GM12891 (cell line): ENCODE measurements at regions not wholly inside any gene's neighbourhood (a gene's known extent, or its start where the extent isn't known, plus 50 kb on each side); places are given as distances from the start of the nearest gene placed in this dataset.

Source experiments
- DNase-seq: peaks from one replicate; pipeline ENCODE4 v3.0.0; 2011; ENCODE audit warnings: low spot score; ENCODE audit not compliant: insufficient read length
- FAIRE-seq: peaks from 2 replicates; lab custom pipeline; 2011; peaks lifted over from hg19 to GRCh38; lab: Jason Lieb, UNC
- PAX5 ChIP-seq: IDR thresholded peaks from 2 replicates; pipeline ENCODE4 v1.6.1; 2011; ENCODE audit warnings: low read length, moderate library complexity, mild to moderate bottlenecking; ENCODE audit not compliant: insufficient read depth, severe bottlenecking
- POLR2A ChIP-seq: IDR thresholded peaks from 2 replicates; pipeline ENCODE4 v1.6.1; 2011; ENCODE audit warnings: low read depth, low read length, control low read depth
- POLR2AphosphoS5 ChIP-seq: IDR thresholded peaks from 2 replicates; pipeline ENCODE4 v1.6.1; 2011; ENCODE audit warnings: low read depth, low read length, control low read depth
- POU2F2 ChIP-seq: IDR thresholded peaks from 2 replicates; pipeline ENCODE4 v1.6.1; 2011; ENCODE audit warnings: low read depth, mild to moderate bottlenecking, control low read depth, low read length, moderate library complexity
- SPI1 ChIP-seq: IDR thresholded peaks from 2 replicates; pipeline ENCODE4 v1.6.1; 2011; ENCODE audit warnings: low read depth, low read length, control low read depth
- TAF1 ChIP-seq: IDR thresholded peaks from 2 replicates; pipeline ENCODE4 v1.6.1; 2011; ENCODE audit warnings: low read depth, low read length, control low read depth

DNA sequence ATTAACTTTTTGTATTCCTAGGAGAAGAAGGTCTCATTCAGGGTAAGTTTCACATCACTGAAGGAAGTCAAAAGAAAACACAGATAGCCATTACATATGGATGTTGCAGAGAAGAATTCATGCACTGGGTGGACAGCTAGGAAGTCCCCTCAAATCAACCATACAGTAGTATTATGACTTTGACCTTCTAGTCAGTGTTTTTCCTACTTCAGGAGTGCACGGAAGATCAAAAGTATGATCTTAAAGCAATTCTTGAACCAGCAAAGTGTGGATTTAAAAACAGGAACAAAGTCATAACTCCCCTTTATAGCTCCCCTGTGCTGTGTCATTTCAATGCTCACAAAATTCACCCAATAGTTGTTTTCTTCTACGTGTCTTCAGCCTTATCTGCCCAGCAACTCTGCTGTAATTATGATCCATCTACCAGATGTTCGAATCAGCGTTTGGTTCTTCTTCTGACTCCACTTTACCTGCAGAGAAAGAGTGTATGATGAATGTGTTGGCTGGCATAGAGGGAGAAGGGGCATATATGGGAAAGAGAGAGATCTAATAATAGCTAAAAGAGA lies 118.1 kb upstream of the MEIS2 start:
- no peak for TF ChIP-seq POLR2A
- no peak for TF ChIP-seq POU2F2
- TF ChIP-seq TAF1: no peak
- no peak for TF ChIP-seq SPI1
- no peak for TF ChIP-seq POLR2AphosphoS5
- TF ChIP-seq PAX5: no peak

DNA sequence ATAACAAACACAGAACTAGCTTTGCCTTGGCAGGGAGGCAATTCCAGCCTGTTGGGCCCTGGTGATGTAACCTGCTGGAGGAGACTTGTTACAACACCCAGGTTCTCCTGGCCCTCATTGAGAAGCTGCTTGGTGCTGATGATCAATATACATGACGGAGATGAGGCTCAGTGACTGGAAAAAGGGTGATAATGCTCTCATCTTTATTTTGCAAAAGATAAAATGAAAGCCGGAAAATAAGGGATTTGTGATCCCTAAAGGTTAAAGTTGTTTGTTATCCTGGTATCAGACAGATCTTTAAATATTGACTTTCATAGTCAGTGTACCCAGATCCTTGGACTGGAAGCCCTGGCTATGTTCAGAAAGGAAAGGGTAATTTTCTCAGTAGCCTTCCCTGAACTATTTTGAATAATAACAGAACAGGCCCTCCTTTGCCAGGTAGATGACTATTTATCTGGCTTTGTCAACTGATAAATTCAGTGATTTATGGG lies 118.9 kb upstream of the MEIS2 start:
- TF ChIP-seq SPI1 (no peak), POLR2A (no peak)
- DNase-seq (no peak), FAIRE-seq (no peak)

More for the DNA sequence above, 118.1 kb upstream of the MEIS2 start:
- FAIRE-seq (no peak), DNase-seq (no peak)

DNA sequence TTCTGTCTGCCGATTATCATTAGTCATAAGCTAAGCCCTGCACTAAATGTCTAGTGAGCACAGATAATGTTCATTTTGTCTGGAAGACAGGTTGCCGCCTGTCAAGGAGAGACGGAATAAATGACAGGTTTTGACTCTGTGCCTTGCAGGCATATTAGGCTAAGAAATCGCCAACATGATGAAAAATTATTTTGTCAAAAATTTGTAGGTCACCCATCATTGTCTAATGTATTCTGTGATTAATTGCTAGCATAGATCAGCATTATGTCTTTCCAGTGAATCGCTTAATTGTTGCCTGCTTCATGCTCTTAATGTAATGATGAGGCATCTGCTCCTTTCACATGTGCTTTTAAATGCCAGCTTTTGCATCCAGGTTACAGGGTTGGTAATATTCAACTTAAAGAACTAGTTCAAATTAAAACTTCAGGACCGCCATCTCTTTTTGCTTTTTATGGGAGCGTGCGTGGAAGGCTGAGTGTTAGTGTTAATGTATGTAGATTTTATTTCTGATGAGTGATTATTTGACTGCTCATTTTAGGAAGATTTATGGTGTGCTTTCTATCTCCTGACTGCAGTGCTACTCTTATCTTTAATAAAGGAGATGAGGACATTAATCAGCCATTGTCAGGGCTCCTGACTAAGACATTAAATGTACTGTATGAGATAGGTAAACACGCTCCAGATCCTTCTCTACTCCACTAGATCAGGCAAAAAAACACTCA lies 120.8 kb upstream of the MEIS2 start:
- no peak for FAIRE-seq
- no peak for DNase-seq

DNA sequence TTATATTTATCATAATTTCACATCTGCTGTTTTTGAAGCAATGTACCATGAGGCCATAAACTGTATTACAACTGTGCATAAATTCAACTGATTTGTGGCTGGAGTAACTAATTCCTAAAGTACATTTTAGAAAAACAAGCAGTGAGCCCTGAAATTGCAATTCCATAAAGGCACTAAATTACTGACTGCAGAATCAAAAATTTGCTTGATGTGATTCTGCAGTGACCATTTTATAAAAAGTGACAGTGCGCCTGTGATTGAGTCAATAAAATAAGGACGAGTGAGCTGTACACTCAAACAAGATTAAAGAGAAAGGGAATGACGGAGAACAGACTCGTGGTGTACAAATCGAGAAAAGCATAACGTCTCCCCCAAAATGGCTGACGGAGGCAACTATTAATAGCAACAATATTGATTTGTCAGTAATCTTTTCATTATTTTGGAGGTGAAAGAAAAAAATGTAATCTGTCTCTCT lies 121.4 kb upstream of the MEIS2 start:
- FAIRE-seq (no peak), DNase-seq (no peak)
- no peak for TF ChIP-seq POLR2AphosphoS5
- TF ChIP-seq POU2F2: no peak
- no peak for TF ChIP-seq TAF1
- TF ChIP-seq POLR2A: no peak
- no peak for TF ChIP-seq PAX5
- no peak for TF ChIP-seq SPI1

More for the DNA sequence above, 120.8 kb upstream of the MEIS2 start:
- TF ChIP-seq SPI1: no peak
- no peak for TF ChIP-seq POLR2AphosphoS5
- TF ChIP-seq TAF1: no peak
- no peak for TF ChIP-seq POLR2A
- TF ChIP-seq PAX5: no peak
- no peak for TF ChIP-seq POU2F2

DNA sequence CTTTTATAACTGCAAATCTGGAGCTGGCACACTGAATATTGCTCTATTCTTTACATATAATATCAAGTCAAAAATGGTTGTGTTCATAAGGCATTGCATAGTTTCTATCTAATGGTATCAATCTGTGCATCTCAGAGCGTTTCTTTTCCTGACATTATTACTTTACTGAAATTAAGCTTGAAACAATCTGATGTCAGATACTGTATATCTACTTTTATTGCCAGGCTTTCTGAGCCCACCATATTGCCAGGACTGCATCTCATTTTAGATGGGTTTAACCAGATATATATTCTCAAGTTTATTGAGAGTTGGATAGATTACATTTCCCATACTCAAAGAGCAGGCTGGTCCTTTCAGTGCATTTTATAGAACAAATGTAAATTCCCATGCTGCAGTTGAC lies 122.7 kb upstream of the MEIS2 start:
- DNase-seq (no peak), FAIRE-seq (no peak)
- TF ChIP-seq PAX5: no peak
- TF ChIP-seq POLR2A: no peak
- no peak for TF ChIP-seq TAF1
- no peak for TF ChIP-seq SPI1
- TF ChIP-seq POLR2AphosphoS5: no peak
- TF ChIP-seq POU2F2: no peak

DNA sequence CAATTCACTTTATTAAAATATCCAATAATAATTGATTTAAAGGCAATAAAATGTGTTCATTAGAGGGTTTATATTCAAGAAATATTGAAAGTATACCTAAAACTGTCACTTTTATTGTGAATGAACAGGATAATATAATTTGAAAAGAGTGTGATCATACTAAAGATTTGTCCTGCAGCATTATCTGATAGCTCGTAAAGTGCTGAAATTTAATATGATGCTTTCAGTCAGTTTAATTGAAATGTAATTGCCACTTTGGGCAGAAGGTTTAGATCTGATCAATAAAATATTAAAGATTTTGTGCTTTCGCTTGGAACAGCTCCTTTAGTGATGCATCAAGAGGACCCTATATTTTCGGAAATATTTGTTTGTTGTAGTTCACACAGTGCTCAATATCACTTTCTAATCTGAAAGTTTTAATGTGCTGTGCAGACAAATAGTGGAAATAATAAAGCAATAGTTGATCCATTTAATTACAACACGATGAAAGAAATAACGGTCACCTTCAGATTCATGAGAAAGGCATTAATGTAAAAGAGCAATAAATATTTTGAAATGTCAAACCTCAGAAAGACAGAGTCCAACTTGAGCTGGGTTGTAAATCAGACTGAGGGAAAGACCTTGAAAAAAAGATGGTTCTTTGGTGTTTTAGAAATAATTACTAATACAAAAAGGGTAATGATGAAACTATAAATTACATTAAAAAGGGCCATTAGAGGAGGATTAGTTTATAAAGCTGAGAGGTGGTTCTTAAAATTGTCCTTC lies 129.7 kb upstream of the MEIS2 start:
- FAIRE-seq (no peak), DNase-seq (no peak)

DNA sequence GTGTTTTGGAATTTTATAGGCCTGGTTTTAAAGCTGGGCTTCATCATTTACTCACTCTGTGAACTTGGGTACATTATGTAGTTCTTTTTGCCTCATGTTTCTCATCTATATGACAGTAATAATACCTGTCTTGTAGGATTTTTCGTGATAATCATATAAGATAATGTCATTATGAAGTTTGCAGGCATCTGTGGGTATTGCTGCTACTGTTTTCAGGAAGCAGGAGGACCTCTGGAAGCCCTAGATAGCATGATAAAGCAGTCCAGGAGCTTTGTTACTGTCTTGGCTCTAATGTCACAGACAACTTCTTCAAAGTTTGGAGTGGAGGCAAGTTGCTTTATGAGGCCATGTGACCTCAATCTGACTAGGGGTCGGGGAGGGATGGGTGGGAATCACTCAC lies 145.0 kb upstream of the MEIS2 start:
- FAIRE-seq (no peak), DNase-seq (no peak)
- no peak for TF ChIP-seq POLR2AphosphoS5
- no peak for TF ChIP-seq PAX5
- no peak for TF ChIP-seq SPI1
- no peak for TF ChIP-seq TAF1
- TF ChIP-seq POU2F2: no peak
- no peak for TF ChIP-seq POLR2A

More for the DNA sequence above, 129.7 kb upstream of the MEIS2 start:
- TF ChIP-seq POU2F2 (no peak), TAF1 (no peak), PAX5 (no peak), POLR2A (no peak), POLR2AphosphoS5 (no peak), SPI1 (no peak)

DNA sequence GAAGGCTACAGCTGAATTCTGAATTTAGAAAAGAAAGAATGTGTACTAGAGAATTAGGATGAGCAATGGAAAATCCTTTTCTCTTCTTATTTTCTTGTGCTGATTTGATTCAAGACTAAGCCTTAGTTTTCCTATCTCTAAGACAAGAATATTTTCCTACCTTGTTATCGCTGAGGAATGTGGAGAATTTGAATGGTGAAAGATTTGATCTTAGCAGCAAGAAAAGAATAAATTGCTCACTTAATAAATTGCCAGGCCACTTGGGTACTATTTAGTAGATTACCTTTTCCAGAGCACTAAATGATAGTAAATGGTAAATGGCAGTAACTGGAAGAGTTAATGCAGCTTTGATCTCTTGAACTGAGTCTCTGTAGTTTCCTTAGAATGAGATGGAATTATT lies 145.7 kb upstream of the MEIS2 start:
- no peak for TF ChIP-seq POLR2A
- no peak for TF ChIP-seq TAF1
- DNase-seq (no peak), FAIRE-seq (no peak)

DNA sequence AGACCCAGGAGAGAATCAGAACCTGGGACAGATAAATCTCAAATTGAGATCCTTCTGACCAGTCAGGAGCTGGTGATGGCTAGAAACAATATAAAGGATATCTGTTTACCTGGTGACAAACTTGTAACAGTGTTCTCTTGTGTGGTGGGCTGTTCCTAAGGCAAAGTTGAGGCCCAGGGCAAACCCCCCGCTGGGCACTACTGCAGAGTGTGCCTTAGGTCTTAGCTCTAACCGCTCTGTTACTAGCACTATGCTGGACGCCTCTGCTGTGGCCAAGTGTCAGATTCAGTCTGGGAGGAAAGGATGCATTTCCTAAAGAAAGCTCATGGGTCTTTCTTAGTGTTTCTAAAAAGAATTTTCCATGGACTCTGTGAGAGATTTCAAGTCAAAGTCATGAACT lies 146.5 kb upstream of the MEIS2 start:
- FAIRE-seq (no peak), DNase-seq (no peak)
- TF ChIP-seq PAX5 (no peak), POLR2A (no peak), POU2F2 (no peak)

DNA sequence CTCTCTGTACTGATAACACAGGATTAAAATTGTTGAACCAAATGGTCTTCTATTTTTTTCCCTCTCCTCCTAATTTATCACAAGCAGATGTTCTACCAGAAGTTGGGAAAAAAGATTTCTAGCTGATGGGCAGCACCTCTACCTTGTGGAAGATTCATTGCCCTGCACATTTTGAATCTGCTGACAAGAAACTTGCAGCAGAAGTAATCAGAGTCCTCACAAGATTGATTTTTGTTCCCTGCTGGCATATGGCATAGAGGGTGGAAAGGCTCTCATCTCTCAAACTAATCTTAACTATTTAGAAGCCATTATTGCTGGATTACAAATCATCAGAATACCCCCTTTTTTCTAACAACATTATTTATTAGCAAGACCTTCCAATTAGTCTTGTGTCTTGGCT lies 148.9 kb upstream of the MEIS2 start:
- DNase-seq (no peak), FAIRE-seq (no peak)
- TF ChIP-seq PAX5: no peak
- TF ChIP-seq POU2F2: no peak
- TF ChIP-seq SPI1: no peak
- TF ChIP-seq POLR2A: no peak
- no peak for TF ChIP-seq POLR2AphosphoS5
- TF ChIP-seq TAF1: no peak
